Prostate gland (tissue), 2 donors: ENCODE measurements at regions not wholly inside any gene's neighbourhood (a gene's known extent, or its start where the extent isn't known, plus 50 kb on each side); places are given as distances from the start of the nearest gene placed in this dataset.

Experiments
- POLR2A ChIP-seq: fragments of 450-650 bp; IDR thresholded peaks from one replicate; pipeline ENCODE4 v1.6.1; 2016; ENCODE audit warnings: antibody characterized with exemption, mild to moderate bottlenecking
- POLR2AphosphoS5 ChIP-seq: sonication (generic); formaldehyde crosslinking; IDR thresholded peaks from one replicate; pipeline ENCODE4 v1.6.1; 2017; ENCODE audit warnings: antibody characterized with exemption
- TF ChIP-seq, protein P1 (sequence below), 4 experiments: fragments of 200-600 bp in 2 of 4; fragments of 450-650 bp in 2 of 4; sonication (generic) in 2 of 4; IDR thresholded peaks; 1 replicate in 3 of 4; 2 replicates in 1 of 4; pipeline ENCODE4 v1.5.1; 2016 to 2019; ENCODE audit warnings: antibody characterized with exemption in 4 of 4, mild to moderate bottlenecking in 2 of 4, moderate library complexity in 2 of 4

DNA sequence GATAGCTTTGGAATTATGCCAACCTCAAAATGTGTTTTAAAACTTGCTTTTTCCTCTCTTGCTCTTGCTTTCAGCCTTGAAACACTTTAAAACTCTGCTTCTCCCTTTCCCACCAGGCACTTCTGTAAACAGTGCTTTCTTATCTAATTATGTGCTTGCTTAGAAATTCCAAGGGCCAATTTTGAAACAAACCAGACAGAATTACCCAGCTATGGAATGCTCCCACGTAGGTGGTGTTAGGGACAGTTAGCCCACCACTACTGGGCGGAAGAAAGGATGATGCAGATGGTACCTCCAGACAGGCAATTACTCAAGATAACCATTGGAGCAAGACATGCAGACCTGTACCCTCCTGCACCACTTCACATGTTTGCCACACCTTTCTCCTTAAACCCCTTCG is 523.0 kb upstream of the PTPRD start:
- TF ChIP-seq, protein P1, sequence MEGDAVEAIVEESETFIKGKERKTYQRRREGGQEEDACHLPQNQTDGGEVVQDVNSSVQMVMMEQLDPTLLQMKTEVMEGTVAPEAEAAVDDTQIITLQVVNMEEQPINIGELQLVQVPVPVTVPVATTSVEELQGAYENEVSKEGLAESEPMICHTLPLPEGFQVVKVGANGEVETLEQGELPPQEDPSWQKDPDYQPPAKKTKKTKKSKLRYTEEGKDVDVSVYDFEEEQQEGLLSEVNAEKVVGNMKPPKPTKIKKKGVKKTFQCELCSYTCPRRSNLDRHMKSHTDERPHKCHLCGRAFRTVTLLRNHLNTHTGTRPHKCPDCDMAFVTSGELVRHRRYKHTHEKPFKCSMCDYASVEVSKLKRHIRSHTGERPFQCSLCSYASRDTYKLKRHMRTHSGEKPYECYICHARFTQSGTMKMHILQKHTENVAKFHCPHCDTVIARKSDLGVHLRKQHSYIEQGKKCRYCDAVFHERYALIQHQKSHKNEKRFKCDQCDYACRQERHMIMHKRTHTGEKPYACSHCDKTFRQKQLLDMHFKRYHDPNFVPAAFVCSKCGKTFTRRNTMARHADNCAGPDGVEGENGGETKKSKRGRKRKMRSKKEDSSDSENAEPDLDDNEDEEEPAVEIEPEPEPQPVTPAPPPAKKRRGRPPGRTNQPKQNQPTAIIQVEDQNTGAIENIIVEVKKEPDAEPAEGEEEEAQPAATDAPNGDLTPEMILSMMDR (IDR thresholded peaks at IDR 0.05) = no peak
- TF ChIP-seq POLR2A (no peak), POLR2AphosphoS5 (no peak)
